ENCODE measurements at regions not wholly inside any gene's neighbourhood (a gene's known extent, or its start where the extent isn't known, plus 50 kb on each side); places are given as distances from the start of the nearest gene placed in this dataset.

DNA sequence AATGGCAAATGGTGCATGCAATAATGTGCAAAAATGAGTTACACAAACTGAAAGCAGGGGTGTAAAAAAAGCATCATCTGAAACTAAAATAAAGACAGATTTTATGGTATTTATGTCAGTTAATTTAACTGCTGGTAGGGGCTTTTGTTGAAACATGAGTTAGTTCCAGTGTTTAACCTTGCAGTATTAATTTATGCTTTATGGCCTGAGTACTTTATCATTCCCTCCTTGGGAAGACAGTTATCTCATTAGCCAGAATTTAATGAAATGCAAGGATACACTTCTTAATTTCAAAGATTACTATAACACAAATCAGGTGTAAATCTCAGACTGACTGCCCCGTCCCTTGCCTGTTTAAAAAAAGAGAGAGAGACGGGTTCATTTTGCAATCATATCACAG is 240.1 kb upstream of the MEIS2 start:
- Histone ChIP-seq H3K14ac (ENCODE audit: insufficient read depth, low read length) (no peak overlapping the region), H4K91ac (ENCODE audit: insufficient read length, low read depth, low read length) (no peak overlapping the region), H3K79me1 (ENCODE audit: insufficient read depth, low read depth, low read length, poor library complexity, severe bottlenecking) (no peaks in the 10 kb centered on the region), H2BK20ac (ENCODE audit: low read depth, low read length, poor library complexity, severe bottlenecking) (no peak overlapping the region), H3K18ac (ENCODE audit: insufficient read length, low read depth, low read length) (no peak overlapping the region), H2BK5ac (ENCODE audit: insufficient read length, low read length) (no peak overlapping the region), H2BK12ac (ENCODE audit: insufficient read length, low read depth, low read length) (no peak overlapping the region), H2BK120ac (ENCODE audit: low read depth, low read length, poor library complexity, severe bottlenecking) (no peak overlapping the region), H3K4ac (ENCODE audit: low read depth, low read length) (no peak overlapping the region), H4K8ac (replicated peaks; ENCODE audit: insufficient read length, low read depth, low read length) (no peak overlapping the region), H3K9ac (ENCODE audit: extremely low read depth, insufficient read length, low read length) (no peak overlapping the region), H3K56ac (ENCODE audit: insufficient read length, low read depth, low read length) (no peak overlapping the region), H2AFZ (ENCODE audit: low read length) (no peak overlapping the region), H3K4me1 (ENCODE audit: insufficient read depth, low read length) (no peaks in the 10 kb centered on the region), H3K27ac (ENCODE audit: insufficient read length, low read depth, low read length) (no peak overlapping the region), H2AK5ac (ENCODE audit: insufficient read length, low read length) (no peak overlapping the region), H3K9me3 (ENCODE audit: control insufficient read depth, low read depth, low read length) (no peaks in the 10 kb centered on the region), H3K79me2 (ENCODE audit: insufficient read depth, low read length) (no peaks in the 10 kb centered on the region), H4K5ac (ENCODE audit: insufficient read length, low read depth, low read length) (no peak overlapping the region), H3K23ac (ENCODE audit: insufficient read length, low read depth, low read length) (no peak overlapping the region), H3K4me2 (ENCODE audit: insufficient read depth, insufficient read length, low read length) (no peak overlapping the region), H4K20me1 (ENCODE audit: control insufficient read depth, insufficient read depth, insufficient read length) (no peaks in the 10 kb centered on the region), H3K23me2 (ENCODE audit: insufficient read length, low read depth, low read length, poor library complexity, severe bottlenecking) (no peaks in the 10 kb centered on the region), H3T11ph (ENCODE audit: low read length) (no peak overlapping the region), H3K27me3 (ENCODE audit: insufficient read depth, low read length) (no peaks in the 10 kb centered on the region), H2BK15ac (ENCODE audit: low read depth, low read length) (no peak overlapping the region)
- Mint-ChIP-seq H3K36me3 (ENCODE audit: insufficient read depth in 1 of 3, low read depth in 3 of 3) (no peaks in the 10 kb centered on the region), H3K9me3 (peaks cover 0 to 2% of the 10 kb centered on the region in 2 experiments; a peak in 2 of 5 replicates), H3K4me3 (no peak overlapping the region), H3K27me3 (ENCODE audit: low read depth) (no peaks in the 10 kb centered on the region), H3K4me1 (no peaks in the 10 kb centered on the region), H3K27ac (no peak overlapping the region)
- TF ChIP-seq, protein P1, sequence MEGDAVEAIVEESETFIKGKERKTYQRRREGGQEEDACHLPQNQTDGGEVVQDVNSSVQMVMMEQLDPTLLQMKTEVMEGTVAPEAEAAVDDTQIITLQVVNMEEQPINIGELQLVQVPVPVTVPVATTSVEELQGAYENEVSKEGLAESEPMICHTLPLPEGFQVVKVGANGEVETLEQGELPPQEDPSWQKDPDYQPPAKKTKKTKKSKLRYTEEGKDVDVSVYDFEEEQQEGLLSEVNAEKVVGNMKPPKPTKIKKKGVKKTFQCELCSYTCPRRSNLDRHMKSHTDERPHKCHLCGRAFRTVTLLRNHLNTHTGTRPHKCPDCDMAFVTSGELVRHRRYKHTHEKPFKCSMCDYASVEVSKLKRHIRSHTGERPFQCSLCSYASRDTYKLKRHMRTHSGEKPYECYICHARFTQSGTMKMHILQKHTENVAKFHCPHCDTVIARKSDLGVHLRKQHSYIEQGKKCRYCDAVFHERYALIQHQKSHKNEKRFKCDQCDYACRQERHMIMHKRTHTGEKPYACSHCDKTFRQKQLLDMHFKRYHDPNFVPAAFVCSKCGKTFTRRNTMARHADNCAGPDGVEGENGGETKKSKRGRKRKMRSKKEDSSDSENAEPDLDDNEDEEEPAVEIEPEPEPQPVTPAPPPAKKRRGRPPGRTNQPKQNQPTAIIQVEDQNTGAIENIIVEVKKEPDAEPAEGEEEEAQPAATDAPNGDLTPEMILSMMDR (conservative IDR thresholded peaks at IDR 0.05) = no peak
- DNase-seq = no peak
- WGBS (ENCODE audit: extremely low coverage, insufficient read length, low lambda C conversion rate) = no CpG with 5 or more reads among the region's 2 CpGs
